Amniotic epithelial cell (primary cell): ENCODE measurements at regions not wholly inside any gene's neighbourhood (a gene's known extent, or its start where the extent isn't known, plus 50 kb on each side); places are given as distances from the start of the nearest gene placed in this dataset.
A peak's percentile ranks its signal among the peaks of the same experiment; 100 is the strongest.

Source experiments
- DNase-seq: peaks from one replicate; pipeline ENCODE4 v3.0.0-alpha.2; 2010; ENCODE audit warnings: low read depth

GRCh38 chr13:67662997-67663396 lies 432.9 kb upstream of the PCDH9 start:
- no peak for DNase-seq

GRCh38 chr13:67652887-67653286 lies 422.8 kb upstream of the PCDH9 start:
- no peak for DNase-seq

- DNase-seq, result no peak
Observed at GRCh38 chr13:67651908-67652465, 421.9 kb upstream of the PCDH9 start.

- peak; percentile 3 for DNase-seq
Observed at GRCh38 chr13:67650471-67650870, 420.3 kb upstream of the PCDH9 start.

GRCh38 chr13:67645874-67646467 lies 415.8 kb upstream of the PCDH9 start:
- no peak for DNase-seq

GRCh38 chr13:67643516-67644055 lies 413.4 kb upstream of the PCDH9 start:
- no peak for DNase-seq

GRCh38 chr13:67642657-67643056 lies 412.5 kb upstream of the PCDH9 start:
- DNase-seq, result no peak

- no peak for DNase-seq
Observed at GRCh38 chr13:67635754-67636153, 405.6 kb upstream of the PCDH9 start.

GRCh38 chr13:67632590-67632989 lies 402.5 kb upstream of the PCDH9 start:
- DNase-seq, result no peak

- DNase-seq, result no peak
Observed at GRCh38 chr13:67630640-67631039, 400.5 kb upstream of the PCDH9 start.

- DNase-seq, result no peak
Observed at GRCh38 chr13:67623630-67624029, 393.5 kb upstream of the PCDH9 start.

- no peak for DNase-seq
Observed at GRCh38 chr13:67620665-67621064, 390.5 kb upstream of the PCDH9 start.

- DNase-seq, result peak; percentile 14
Observed at GRCh38 chr13:67619995-67620380, 389.9 kb upstream of the PCDH9 start.

- peak; percentile 11 for DNase-seq
Observed at GRCh38 chr13:67619351-67619994, 389.3 kb upstream of the PCDH9 start.

- DNase-seq, result no peak
Observed at GRCh38 chr13:67614579-67614978, 384.4 kb upstream of the PCDH9 start.

GRCh38 chr13:67614013-67614412 lies 383.9 kb upstream of the PCDH9 start:
- DNase-seq, result no peak

GRCh38 chr13:67588607-67589006 lies 358.5 kb upstream of the PCDH9 start:
- DNase-seq, result no peak

GRCh38 chr13:67577361-67577760 lies 347.2 kb upstream of the PCDH9 start:
- DNase-seq, result no peak

- DNase-seq, result peak; percentile 86
Observed at GRCh38 chr13:67574320-67575233, 344.4 kb upstream of the PCDH9 start.

GRCh38 chr13:67568205-67568604 lies 338.1 kb upstream of the PCDH9 start:
- no peak for DNase-seq

GRCh38 chr13:67557642-67558241 lies 327.6 kb upstream of the PCDH9 start:
- DNase-seq, result peak; percentile 46

- no peak for DNase-seq
Observed at GRCh38 chr13:67557118-67557517, 327.0 kb upstream of the PCDH9 start.
